GM19328 (cell line): ENCODE measurements at regions not wholly inside any gene's neighbourhood (a gene's known extent, or its start where the extent isn't known, plus 50 kb on each side); places are given as distances from the start of the nearest gene placed in this dataset.

Experiments
- ATAC-seq: cut with Tn5 transposase; IDR thresholded peaks from one replicate; pipeline ENCODE4 v1.9.1; 2021; ENCODE audit warnings: mild to moderate bottlenecking, moderate library complexity; ENCODE audit not compliant: unreplicated experiment

DNA sequence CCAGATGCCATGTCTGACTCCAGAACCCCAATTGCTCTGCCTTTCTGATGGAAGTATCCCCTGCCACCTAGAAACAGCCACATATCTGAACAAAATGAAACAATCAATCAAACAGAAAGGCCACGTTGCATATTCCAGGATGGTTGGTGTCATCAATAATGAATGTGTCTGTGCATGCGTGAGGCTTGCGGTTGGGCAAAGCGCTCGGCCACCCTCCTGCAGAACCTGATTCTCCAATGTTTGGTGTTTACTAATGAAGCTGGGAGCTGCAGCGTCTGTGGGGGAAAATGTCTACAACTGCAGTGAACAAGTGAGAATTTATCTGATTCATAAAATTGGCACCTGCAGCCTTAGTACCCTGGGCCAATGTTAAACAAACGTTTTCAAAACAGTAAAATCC lies 121.2 kb upstream of the ADARB2 start:
- no peak for ATAC-seq

DNA sequence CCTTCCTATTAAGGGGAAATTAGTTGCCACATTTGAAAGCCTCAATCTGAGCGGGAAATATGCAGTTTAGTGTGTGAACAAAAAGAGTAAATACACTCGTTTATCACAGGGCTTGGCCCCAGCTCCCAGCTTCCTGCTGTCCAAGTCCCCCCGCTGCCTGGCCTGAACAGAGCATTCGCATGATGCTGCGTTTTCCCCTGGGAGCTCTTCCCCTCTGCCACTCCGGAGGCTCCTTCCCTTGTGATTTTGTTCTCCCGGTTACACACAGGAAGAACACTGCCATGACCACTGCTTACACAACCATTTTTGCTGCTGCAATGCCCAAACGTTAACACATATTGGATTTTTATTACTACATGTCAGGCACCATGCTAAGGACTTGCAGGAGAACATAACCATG lies 120.7 kb upstream of the ADARB2 start:
- no peak for ATAC-seq

DNA sequence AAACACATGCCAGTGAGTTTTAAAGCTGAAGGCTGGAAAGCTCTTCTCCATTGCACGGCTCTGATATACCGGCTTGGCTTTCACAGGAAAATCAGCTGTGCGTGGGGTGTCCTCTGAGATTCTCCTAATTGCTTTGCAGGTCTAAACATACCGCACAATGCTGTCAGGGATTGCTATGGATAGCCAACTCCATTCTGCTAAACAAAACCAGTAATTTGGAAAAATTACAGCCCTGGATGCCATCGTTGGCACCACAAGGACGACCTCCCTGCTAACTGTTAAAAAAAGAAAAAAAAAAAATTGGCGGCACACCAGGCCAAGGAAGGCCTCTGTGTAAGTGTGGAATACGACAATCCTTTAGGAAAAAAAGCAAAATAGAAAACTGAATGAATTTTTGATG lies 118.6 kb upstream of the ADARB2 start:
- no peak for ATAC-seq

DNA sequence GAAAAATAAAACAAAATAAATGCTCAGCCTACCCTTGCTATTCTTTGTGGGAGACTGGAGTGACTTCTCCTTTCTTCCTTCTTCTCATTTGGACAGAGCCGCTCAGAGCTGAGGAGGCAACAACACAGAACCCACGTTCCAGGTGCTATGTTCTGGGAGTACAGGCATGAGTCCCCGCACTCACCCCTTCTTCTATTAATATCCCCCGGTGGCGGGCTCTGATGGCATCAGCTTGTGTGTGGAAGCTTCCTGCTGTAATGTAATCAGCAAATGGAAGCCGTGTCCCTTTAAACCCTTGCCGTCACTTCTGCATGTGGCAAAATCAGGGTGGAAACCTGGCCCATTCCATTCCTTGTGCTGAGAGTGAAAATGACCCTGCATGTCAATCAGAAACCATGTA lies 116.9 kb upstream of the ADARB2 start:
- ATAC-seq = no peak

DNA sequence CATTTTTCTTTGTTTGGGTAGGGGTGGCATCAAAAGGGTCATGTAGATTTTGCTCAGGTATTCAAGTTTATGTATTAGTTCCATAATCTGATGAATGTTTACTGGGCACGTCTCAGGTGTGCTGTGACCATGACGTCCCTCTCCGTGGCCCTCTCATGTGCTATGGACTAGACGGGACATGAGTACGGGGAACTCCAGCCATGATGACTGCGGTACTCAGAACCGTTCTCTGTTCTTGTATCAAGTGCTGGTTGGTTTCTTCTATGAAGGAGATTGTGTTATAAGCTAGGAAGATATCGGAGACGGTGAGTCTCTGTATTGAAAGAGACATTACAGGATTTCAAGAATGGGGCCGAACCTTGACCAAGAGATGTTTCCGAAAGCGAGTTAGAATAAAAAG lies 116.5 kb upstream of the ADARB2 start:
- ATAC-seq = no peak

DNA sequence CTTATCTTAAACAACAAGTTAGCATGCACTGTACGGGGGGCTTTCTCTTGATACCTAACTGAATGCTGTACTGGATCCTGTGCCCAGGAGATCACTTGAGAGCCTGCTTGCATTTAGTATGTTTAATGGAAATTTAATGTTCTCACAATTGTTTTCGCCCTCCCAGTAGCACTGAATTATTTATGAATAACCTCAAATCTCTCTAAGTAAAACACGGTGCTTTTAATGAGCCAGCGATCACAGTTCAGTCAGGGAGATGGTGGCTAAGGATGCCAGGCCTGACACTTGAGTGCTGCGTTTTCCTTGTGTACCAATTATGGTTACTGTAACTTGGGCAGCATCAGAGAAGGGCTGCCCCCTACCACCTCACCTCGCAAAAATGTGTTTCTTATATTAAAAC lies 115.5 kb upstream of the ADARB2 start:
- no peak for ATAC-seq

DNA sequence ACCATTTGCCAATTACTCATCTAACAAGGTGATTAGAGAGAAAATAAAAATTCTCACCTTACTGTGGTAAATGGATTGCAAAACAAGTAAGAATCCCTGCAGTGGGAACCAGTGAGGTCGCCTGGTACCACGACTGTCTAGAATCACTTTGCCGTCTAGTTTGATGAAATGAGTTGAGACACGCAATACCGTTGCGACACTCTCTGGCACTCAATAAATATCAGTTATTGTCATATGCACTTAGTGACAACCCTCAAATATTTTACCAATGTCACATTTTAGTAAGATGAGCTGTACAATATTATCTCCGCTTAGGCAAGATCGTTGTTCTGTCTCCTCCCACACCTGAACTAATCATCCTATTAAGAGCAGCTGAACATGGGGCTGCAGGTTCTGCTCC lies 114.4 kb upstream of the ADARB2 start:
- ATAC-seq = no peak

DNA sequence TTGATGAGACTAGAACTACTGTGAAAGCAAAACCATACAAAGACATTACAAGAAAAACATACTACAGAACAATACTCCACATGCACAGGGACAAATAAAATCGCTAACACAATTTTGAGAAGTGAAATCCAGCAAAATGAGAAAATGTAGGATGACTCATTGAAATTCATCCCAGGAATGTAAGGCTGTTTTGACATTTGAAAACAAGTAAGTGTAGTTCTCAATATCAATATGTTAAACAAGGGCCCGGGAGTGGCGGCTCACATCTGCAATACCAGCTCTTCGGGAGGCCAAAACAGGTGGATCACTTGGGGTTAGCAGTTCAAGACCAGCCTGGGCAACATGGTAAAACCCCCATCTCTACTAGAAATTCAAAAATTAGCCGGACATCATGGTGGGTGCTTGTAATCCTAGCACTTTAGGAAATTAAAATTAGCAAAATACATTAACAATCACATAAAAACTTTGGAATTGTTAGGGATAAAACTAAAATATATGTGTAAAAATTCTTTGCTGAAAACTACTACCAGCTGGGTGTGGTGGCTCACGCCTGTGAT lies 113.7 kb upstream of the ADARB2 start:
- no peak for ATAC-seq

DNA sequence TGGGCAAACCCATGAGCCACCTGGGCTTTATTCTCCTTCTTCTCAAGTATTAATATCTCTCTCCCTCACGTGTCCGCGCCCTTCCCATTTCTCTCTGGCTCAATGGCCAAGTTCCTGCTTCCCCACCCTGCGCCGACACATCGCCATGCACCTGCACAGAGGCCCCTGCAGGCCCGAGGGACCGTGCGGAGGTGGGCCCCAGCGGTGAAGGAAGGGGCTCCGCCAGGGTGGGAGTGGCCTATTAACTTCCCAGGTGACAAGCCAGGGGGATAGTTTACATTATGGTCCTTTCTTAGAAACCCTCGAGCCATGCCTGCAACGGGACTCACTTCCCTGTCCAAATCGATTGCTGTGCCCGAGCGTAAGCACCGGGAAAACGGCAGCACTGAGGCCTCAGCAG lies 110.0 kb upstream of the ADARB2 start:
- ATAC-seq = no peak

DNA sequence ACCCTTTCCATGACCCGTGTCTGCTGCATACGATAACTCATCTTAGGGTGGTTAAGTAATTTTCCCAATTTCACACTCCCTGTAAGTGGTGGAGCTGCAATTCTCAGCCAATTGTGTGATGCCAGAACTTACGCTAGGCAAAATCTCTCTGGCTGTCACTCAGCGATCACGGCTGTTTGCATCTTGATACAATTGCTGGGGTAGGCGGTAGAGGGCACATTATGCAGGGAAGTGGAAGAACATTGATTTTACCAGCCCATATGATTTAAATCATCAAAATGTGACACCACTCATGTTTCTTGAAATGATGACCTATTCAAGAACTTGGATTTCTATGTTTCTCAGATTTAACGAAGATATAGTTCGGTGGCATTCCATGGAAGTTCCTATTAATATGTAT lies 108.7 kb upstream of the ADARB2 start:
- no peak for ATAC-seq

DNA sequence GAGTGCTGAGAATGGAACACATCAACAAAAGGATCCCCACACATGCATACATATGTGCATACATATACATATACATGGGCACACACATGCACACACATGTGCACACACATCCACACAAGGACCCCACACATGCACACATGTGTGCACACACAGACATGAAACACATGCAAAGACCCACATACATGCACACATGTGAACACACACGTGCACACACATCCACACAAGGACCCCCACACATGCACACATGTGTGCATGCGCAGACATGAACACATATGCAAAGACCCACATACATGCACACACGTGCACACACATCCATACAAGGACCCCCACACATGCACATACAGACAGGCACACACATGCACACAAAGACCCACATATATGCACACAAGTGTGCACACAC lies 104.4 kb upstream of the ADARB2 start:
- ATAC-seq = no peak

DNA sequence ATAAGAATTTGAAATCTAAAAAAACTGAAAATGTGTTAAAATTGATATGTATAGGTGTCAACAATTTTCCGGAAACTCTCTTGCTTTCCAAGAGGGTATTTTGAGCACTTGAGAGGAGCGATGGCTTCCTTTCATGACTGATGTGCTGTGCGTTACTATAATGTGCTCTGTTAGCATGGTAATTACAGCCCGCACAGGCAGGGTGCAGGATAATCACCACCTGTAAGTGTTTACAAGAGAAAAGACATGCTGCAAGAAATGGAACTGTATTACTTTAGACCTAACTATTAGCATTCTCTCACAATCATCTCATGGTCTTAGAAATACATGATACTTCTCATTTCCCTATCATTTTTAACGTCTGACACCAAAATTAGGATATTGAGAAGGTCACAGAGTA lies 92.4 kb upstream of the ADARB2 start:
- ATAC-seq = no peak

DNA sequence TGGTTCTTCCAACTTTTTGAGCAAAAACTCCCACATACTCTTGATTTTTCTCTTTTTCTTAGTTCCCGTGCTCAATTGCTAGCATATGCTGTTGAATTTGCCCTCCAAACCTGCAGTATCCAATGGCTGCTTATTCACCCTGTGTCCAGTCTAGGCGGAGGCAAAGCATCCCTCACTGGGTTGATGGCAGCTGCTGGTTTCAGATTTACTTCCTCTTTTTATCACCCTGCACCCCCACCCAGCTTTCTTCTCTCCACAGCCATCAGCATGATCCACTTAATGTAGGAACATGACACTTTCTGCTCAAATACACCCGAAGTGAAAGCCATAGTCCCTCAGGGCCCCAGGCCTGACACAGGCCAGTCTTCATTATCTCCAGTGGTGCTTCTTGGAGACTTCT lies 87.6 kb upstream of the ADARB2 start:
- no peak for ATAC-seq

DNA sequence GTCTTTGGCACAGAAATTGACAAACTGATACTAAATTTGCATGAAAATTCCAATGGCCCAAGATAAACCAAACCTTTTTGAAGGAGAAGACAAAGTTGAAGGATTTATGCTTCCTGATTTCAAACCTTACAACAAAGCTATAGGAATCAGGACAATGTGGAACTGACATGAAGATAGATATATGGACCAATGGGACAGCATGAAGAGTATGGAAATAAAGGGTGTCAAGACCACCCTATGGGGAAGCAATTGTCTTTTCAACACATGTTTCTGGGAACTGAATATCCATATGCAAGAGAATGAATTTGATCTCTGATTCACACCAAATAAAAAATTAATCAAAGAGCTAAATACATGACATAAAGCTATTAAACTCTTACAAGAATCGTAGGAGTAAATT lies 77.2 kb upstream of the ADARB2 start:
- ATAC-seq = no peak

DNA sequence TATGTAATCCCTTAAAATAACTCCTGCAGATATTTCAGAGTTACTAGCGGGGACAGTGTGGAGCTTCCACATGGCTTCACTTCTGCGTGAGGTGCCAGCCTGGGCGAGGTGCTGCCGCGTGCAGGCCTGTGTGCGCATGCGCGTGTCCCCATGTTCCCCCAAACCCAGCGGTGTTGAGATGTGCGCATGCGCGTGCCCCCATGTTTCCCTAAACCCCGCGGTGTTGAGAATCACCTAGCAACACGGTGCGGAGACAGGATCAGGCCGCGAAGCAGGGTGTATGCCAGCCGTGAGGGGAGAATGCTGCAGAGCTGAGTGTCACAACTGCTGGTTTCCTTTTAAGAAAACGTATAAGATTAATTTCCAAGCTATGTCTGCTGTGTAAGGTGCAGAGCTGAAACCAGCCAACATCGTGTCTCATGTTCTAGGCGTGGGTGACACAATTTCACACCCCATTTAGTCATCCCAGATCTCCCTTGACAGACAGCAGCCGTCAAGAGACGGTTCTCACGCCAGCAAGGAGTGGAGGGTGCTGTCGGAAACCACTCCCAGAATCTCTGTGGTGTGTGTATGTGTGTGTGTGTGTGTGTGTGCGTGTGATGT lies 71.9 kb upstream of the ADARB2 start:
- no peak for ATAC-seq

DNA sequence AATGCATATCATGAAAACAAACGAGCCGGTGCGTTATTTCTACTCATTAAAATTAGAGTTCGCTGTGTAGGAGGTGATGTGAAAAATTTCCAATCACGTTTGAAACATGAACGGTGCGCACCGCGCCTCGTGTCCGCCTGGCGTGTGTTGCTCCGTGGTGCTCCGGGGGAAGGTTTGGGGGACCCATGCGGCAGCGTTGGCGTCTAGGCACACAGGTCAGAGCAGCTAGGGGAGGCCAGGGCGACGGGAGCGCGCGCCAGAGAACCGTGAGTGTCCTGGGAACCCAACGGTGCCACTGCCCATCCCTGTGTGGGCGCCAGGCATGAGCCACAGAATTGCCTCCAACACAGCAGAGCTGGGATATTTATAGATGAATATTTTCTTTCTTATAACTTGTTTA lies 70.6 kb upstream of the ADARB2 start:
- ATAC-seq = no peak

DNA sequence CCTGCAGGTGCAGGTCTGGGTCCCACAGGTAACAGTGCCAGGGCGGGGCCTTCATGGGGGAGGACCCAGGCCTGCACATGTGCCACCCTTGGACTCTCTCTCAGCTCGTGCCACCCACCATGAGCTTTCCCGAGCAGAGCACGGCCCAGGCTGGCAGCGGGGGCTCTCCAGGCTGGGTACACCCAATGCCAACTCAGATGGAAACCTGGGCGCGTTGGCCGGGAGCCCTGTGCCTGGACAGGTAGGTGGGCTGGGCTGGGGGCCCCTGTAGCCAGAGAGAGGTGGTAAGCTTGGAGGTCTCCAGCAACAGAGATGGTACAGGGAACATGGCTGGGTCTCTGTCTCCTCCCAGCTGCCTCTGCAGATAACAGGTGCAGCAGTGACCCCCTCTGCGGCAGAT lies 69.9 kb upstream of the ADARB2 start:
- ATAC-seq = no peak

DNA sequence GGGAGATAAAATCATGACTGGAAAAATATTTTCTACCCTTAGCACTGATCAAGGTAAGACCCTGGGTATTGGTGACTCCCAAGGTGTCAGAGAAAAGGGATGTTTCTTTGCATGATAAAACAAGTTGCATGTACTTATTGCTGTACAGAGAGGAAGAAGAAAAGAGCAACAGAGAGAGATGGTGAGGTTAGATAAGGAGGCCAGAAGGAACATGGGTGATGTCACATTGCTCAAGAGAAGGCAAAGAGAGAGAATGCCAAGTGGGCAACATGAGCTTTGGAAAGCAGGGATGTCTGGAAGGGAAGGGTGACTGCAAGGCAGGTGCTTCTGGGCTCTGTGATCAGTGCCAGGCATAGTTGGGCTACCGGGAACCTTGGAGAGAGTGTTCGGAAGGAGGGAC lies 65.1 kb upstream of the ADARB2 start:
- ATAC-seq = no peak

DNA sequence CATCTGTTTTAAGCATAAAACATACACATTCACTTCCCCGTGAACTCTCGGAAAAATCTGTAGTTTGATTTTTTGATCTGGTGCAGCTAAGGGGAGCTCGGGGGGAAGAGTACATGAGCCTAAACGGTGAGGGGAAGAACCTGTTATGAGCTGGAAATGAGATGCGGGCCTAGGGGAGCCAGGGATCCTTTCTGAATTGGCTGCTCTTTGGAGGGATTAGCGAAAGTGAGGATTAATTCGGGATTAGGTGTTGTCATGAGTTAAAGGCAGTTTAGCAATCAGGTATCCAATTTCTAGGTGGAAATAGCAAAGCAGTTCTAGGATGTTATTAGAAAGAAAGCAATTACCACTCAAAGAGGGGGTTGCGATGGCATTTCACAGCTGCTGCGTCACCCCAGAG lies 51.1 kb upstream of the ADARB2 start:
- ATAC-seq = no peak
